ENCODE measurements at regions not wholly inside any gene's neighbourhood (a gene's known extent, or its start where the extent isn't known, plus 50 kb on each side); places are given as distances from the start of the nearest gene placed in this dataset.

DNA sequence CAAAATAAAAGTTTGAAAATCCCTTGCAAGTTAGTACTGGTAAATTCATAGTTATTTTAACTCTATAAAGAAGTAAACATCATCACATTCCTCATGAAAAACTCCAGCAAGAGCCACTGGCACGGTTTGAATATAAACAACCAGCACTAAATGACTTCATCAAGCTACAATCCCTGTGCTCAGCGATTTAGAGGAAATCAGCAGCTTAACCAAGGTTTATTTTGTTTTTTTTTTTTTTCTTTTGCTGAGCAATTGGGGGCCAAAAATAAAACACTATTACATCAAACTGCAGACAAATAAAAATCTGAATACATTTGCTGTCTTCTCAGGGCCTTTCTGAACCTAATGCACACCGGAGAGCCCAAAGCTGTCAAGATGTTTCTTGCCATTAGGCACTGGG lies 106.2 kb upstream of the SLC24A2 start:
- TF ChIP-seq POLR2A (IDR thresholded peaks at IDR 0.05), result no peak
- TF ChIP-seq, protein P1, sequence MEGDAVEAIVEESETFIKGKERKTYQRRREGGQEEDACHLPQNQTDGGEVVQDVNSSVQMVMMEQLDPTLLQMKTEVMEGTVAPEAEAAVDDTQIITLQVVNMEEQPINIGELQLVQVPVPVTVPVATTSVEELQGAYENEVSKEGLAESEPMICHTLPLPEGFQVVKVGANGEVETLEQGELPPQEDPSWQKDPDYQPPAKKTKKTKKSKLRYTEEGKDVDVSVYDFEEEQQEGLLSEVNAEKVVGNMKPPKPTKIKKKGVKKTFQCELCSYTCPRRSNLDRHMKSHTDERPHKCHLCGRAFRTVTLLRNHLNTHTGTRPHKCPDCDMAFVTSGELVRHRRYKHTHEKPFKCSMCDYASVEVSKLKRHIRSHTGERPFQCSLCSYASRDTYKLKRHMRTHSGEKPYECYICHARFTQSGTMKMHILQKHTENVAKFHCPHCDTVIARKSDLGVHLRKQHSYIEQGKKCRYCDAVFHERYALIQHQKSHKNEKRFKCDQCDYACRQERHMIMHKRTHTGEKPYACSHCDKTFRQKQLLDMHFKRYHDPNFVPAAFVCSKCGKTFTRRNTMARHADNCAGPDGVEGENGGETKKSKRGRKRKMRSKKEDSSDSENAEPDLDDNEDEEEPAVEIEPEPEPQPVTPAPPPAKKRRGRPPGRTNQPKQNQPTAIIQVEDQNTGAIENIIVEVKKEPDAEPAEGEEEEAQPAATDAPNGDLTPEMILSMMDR (IDR thresholded peaks at IDR 0.05 in 8 of 11, conservative IDR thresholded peaks at IDR 0.05 in 3 of 11), result no peak

All from spleen (tissue), 7 donors.